Lung (tissue), 11 donors: ENCODE measurements at regions not wholly inside any gene's neighbourhood (a gene's known extent, or its start where the extent isn't known, plus 50 kb on each side); places are given as distances from the start of the nearest gene placed in this dataset.
"Not testable (repeated sequence)": the region's sequence is repeated elsewhere in the genome, so short reads cannot be mapped to it uniquely, and the experiment has no call there.

Experiments used
- ATAC-seq: fragments of 200-7000 bp; cut with Tn5 transposase; one replicate; pipeline ENCODE4 v1.9.1; 2020; ENCODE audit warnings: moderate number of reproducible peaks; ENCODE audit not compliant: insufficient read depth, low FRiP score
- DNase-seq, 3 donors: peaks; one replicate each; pipeline ENCODE4 v3.0.0-alpha.2; 2013 to 2017
- H3K27ac ChIP-seq, 2 donors: one replicate each; pipeline ENCODE4 v1.5.1; 2013; ENCODE audit warnings: mild to moderate bottlenecking in 2 of 2, moderate library complexity in 2 of 2, control low read depth in 1 of 2, inconsistent platforms in 1 of 2, low read depth in 1 of 2, low read length in 1 of 2
- H3K27me3 ChIP-seq, 3 donors: one replicate each; pipeline ENCODE4 v1.5.1; 2013; ENCODE audit warnings: low read length in 2 of 3; ENCODE audit not compliant: control insufficient read depth in 3 of 3, insufficient read depth in 3 of 3
- H3K36me3 ChIP-seq, 4 donors: one replicate each; pipeline ENCODE4 v1.5.1; 2013; ENCODE audit warnings: low read length in 4 of 4, mild to moderate bottlenecking in 1 of 4, moderate library complexity in 1 of 4; ENCODE audit not compliant: control insufficient read depth in 4 of 4, insufficient read depth in 4 of 4
- H3K4me1 ChIP-seq, 5 donors: one replicate each; pipeline ENCODE4 v1.5.1; 2013; ENCODE audit warnings: low read length in 5 of 5, mild to moderate bottlenecking in 2 of 5, moderate library complexity in 1 of 5; ENCODE audit not compliant: control insufficient read depth in 5 of 5, insufficient read depth in 5 of 5
- H3K4me3 ChIP-seq: one replicate; pipeline ENCODE4 v1.5.1; 2013; ENCODE audit warnings: mild to moderate bottlenecking, control low read depth, moderate library complexity
- H3K9ac ChIP-seq, 2 donors: one replicate each; pipeline ENCODE4 v1.5.1; 2013; ENCODE audit warnings: low read length in 2 of 2, control low read depth in 1 of 2; ENCODE audit not compliant: insufficient read depth in 1 of 2
- H3K9me3 ChIP-seq, 4 donors: one replicate each; pipeline ENCODE4 v1.5.1; 2013; ENCODE audit warnings: low read length in 3 of 4, mild to moderate bottlenecking in 1 of 4, moderate library complexity in 1 of 4; ENCODE audit not compliant: control insufficient read depth in 4 of 4, insufficient read depth in 3 of 4
- CTCF ChIP-seq: IDR thresholded peaks from 2 replicates; pipeline ENCODE4 v1.5.1; 2012; ENCODE audit warnings: mild to moderate bottlenecking; ENCODE audit errors: control extremely low read depth, extremely low read depth
- WGBS, 2 donors: extraction: QIAGEN DNeasy Blood & Tissue Kit; methylation state at CpG; one replicate each; pipeline ENCODE4 v1.1.7; 2013; 5-methylcytosine and 5-hydroxymethylcytosine counted together
- donor health status: control.
- donor health status: control.
- donor health status: Bipolar disorder and iron deficiency.
- donor health status: healthy.
- donor health status: DM: yes; HTN: yes; CAD: no.

GRCh38 chr9:115884846-115885245, 268.7 kb upstream of the PAPPA start:
- Histone ChIP-seq H3K4me3 (no peak overlapping the region), H3K27me3 (no peaks in the 10 kb centered on the region), H3K27ac (no peak overlapping the region), H3K9me3 (no peaks in the 10 kb centered on the region), H3K36me3 (no peaks in the 10 kb centered on the region), H3K9ac (no peak overlapping the region), H3K4me1 (peaks cover 0 to 3% (median 0%) of the 10 kb centered on the region in 5 donors)
- ATAC-seq (no peak), DNase-seq (peak in 2 of 3 donors; percentile 9 to 11)
- no peak for TF ChIP-seq CTCF
- WGBS, 2 donors, result 58 to 62% methylated on average over 2 of the region's 2 CpGs

GRCh38 chr9:115888131-115888530, 265.5 kb upstream of the PAPPA start:
- Histone ChIP-seq H3K27me3 (no peaks in the 10 kb centered on the region), H3K4me1 (peaks cover 0 to 3% (median 0%) of the 10 kb centered on the region in 5 donors), H3K9me3 (no peaks in the 10 kb centered on the region), H3K9ac (no peak overlapping the region), H3K27ac (no peak overlapping the region), H3K36me3 (no peaks in the 10 kb centered on the region), H3K4me3 (no peak overlapping the region)
- WGBS, 2 donors, result 67 to 80% methylated on average over 5 of the region's 5 CpGs
- ATAC-seq, result no peak
- no peak for TF ChIP-seq CTCF
- no peak for DNase-seq

GRCh38 chr9:115891929-115892328, 261.7 kb upstream of the PAPPA start:
- 28 to 53% methylated on average over 2 of the region's 2 CpGs for whole genome bisulfite sequencing, 2 donors
- no peaks in the 10 kb centered on the region for H3K27me3 ChIP-seq
- DNase-seq (no peak), ATAC-seq (no peak)
- no peak overlapping the region for H3K9ac ChIP-seq
- no peak overlapping the region for H3K4me3 ChIP-seq
- no peak overlapping the region for H3K27ac ChIP-seq
- no peaks in the 10 kb centered on the region for H3K36me3 ChIP-seq
- no peaks in the 10 kb centered on the region for H3K4me1 ChIP-seq
- no peak for TF ChIP-seq CTCF
- H3K9me3 ChIP-seq, result no peaks in the 10 kb centered on the region

- not testable (repeated sequence) for ATAC-seq, H3K27me3 ChIP-seq, H3K4me3 ChIP-seq, H3K27ac ChIP-seq, H3K4me1 ChIP-seq, H3K36me3 ChIP-seq, H3K9ac ChIP-seq, H3K9me3 ChIP-seq, DNase-seq
- 42 to 49% methylated on average over 2 of the region's 2 CpGs for WGBS, 2 donors
Observed at GRCh38 chr9:115898478-115898877, 255.1 kb upstream of the PAPPA start.
